ENCODE measurements at regions not wholly inside any gene's neighbourhood (a gene's known extent, or its start where the extent isn't known, plus 50 kb on each side); places are given as distances from the start of the nearest gene placed in this dataset.

DNA sequence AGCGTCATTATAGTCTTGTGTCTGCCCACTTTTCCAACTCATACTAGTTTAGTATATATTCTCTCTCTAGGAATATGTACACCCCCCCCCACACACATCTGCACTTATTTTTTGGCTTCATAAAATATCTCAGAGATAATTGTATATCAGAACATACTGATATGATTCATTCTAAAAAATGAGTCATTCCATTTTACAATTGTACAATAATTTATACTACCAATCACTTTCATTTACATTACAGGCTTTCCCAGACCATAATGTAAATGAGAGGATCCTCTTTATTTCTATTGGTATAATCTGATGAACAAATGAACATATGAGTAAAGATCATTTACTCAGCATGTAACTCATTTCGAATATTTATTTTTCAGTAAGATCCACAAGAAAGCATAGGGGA is 1842.9 kb upstream of the C9orf72 start:
- TF ChIP-seq, protein P1, sequence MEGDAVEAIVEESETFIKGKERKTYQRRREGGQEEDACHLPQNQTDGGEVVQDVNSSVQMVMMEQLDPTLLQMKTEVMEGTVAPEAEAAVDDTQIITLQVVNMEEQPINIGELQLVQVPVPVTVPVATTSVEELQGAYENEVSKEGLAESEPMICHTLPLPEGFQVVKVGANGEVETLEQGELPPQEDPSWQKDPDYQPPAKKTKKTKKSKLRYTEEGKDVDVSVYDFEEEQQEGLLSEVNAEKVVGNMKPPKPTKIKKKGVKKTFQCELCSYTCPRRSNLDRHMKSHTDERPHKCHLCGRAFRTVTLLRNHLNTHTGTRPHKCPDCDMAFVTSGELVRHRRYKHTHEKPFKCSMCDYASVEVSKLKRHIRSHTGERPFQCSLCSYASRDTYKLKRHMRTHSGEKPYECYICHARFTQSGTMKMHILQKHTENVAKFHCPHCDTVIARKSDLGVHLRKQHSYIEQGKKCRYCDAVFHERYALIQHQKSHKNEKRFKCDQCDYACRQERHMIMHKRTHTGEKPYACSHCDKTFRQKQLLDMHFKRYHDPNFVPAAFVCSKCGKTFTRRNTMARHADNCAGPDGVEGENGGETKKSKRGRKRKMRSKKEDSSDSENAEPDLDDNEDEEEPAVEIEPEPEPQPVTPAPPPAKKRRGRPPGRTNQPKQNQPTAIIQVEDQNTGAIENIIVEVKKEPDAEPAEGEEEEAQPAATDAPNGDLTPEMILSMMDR (CRISPR knock-in tag; IDR thresholded peaks at IDR 0.05) = no peak
- TF ChIP-seq, protein P2, sequence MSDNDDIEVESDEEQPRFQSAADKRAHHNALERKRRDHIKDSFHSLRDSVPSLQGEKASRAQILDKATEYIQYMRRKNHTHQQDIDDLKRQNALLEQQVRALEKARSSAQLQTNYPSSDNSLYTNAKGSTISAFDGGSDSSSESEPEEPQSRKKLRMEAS (IDR thresholded peaks at IDR 0.05) = no peak
